Activated CD4-positive, alpha-beta memory T cell treated with anti-CD3 and anti-CD28 coated beads, Interleukin-2, amount 10 ng/mL, durations not matched to agents 7 days and 5 days (primary cell): ENCODE measurements at regions not wholly inside any gene's neighbourhood (a gene's known extent, or its start where the extent isn't known, plus 50 kb on each side); places are given as distances from the start of the nearest gene placed in this dataset.

ENCODE experiments used
- CTCF ChIA-PET: fragments of 350-600 bp; sonication (Branson Sonifier 250); formaldehyde crosslinking; loops from one replicate; lab custom pipeline; 2021; ENCODE audit warnings: antibody characterized with exemption, inconsistent platforms; lab: Charles Lee
- POLR2A ChIA-PET: fragments of 350-600 bp; sonication (Branson Sonifier 250); formaldehyde crosslinking; loops from one replicate; lab custom pipeline; 2021; ENCODE audit warnings: antibody characterized with exemption; lab: Charles Lee
- DNase-seq: peaks from one replicate; pipeline ENCODE4 v3.0.0-alpha.2; 2020
- H3K27ac Mint-ChIP-seq: one replicate; pipeline ENCODE4 v1.8.0; 2021; ENCODE audit warnings: mild to moderate bottlenecking, mixed read lengths
- H3K27me3 Mint-ChIP-seq: one replicate; pipeline ENCODE4 v1.8.0; 2021; ENCODE audit warnings: mixed read lengths
- H3K36me3 Mint-ChIP-seq: one replicate; pipeline ENCODE4 v1.8.0; 2021; ENCODE audit warnings: low read depth, mixed read lengths
- H3K4me1 Mint-ChIP-seq: one replicate; pipeline ENCODE4 v1.8.0; 2021; ENCODE audit warnings: mixed read lengths
- H3K4me3 Mint-ChIP-seq: one replicate; pipeline ENCODE4 v1.8.0; 2021; ENCODE audit warnings: mild to moderate bottlenecking, mixed read lengths
- H3K9me3 Mint-ChIP-seq: one replicate; pipeline ENCODE4 v1.8.0; 2021; ENCODE audit warnings: mixed read lengths

GRCh38 chr9:88052321-88052965, 78.1 kb upstream of the CDK20 start:
- no peak for DNase-seq
- Mint-ChIP-seq H3K27me3 (peaks cover 2% of the 10 kb centered on the region), H3K4me1 (peaks cover 2% of the 10 kb centered on the region), H3K36me3 (no peaks in the 10 kb centered on the region), H3K4me3 (no peak overlapping the region), H3K27ac (no peak overlapping the region), H3K9me3 (no peaks in the 10 kb centered on the region)
- CTCF ChIA-PET: no interaction called here
- POLR2A ChIA-PET: no interaction called here

- H3K4me1 Mint-ChIP-seq: peaks cover 2% of the 10 kb centered on the region
- peaks cover 2% of the 10 kb centered on the region for H3K27me3 Mint-ChIP-seq
- CTCF ChIA-PET: no interaction called here
- no peak overlapping the region for H3K4me3 Mint-ChIP-seq
- no peak for DNase-seq
- H3K36me3 Mint-ChIP-seq: no peaks in the 10 kb centered on the region
- no peaks in the 10 kb centered on the region for H3K9me3 Mint-ChIP-seq
- POLR2A ChIA-PET: no interaction called here
- no peak overlapping the region for H3K27ac Mint-ChIP-seq
Measured at GRCh38 chr9:88051138-88051537, 76.8 kb upstream of the CDK20 start.

GRCh38 chr9:88049677-88050307, 75.5 kb upstream of the CDK20 start:
- Mint-ChIP-seq H3K36me3 (no peaks in the 10 kb centered on the region), H3K4me3 (no peak overlapping the region), H3K27ac (no peak overlapping the region), H3K9me3 (peaks cover 4% of the 10 kb centered on the region), H3K27me3 (peaks cover 2% of the 10 kb centered on the region), H3K4me1 (peaks cover 2% of the 10 kb centered on the region)
- CTCF ChIA-PET: no interaction called here
- POLR2A ChIA-PET: no interaction called here
- DNase-seq: no peak

GRCh38 chr9:88046542-88046941, 72.2 kb upstream of the CDK20 start:
- CTCF ChIA-PET: no interaction called here
- Mint-ChIP-seq H3K9me3 (peaks cover 14% of the 10 kb centered on the region), H3K27ac (no peak overlapping the region), H3K4me1 (peaks cover 2% of the 10 kb centered on the region), H3K4me3 (no peak overlapping the region), H3K36me3 (no peaks in the 10 kb centered on the region), H3K27me3 (peaks cover 2% of the 10 kb centered on the region)
- POLR2A ChIA-PET: no interaction called here
- DNase-seq: no peak

- no peak for DNase-seq
- ChIA-PET POLR2A (no interaction called here), CTCF (no interaction called here)
- H3K9me3 Mint-ChIP-seq: peaks cover 14% of the 10 kb centered on the region
- peaks cover 2% of the 10 kb centered on the region for H3K4me1 Mint-ChIP-seq
- H3K27me3 Mint-ChIP-seq: peaks cover 1% of the 10 kb centered on the region
- H3K27ac Mint-ChIP-seq: no peak overlapping the region
- H3K4me3 Mint-ChIP-seq: no peak overlapping the region
- H3K36me3 Mint-ChIP-seq: no peaks in the 10 kb centered on the region
Measured at GRCh38 chr9:88045686-88046085, 71.4 kb upstream of the CDK20 start.

GRCh38 chr9:88044200-88044599, 69.9 kb upstream of the CDK20 start:
- peaks cover 2% of the 10 kb centered on the region for H3K4me1 Mint-ChIP-seq
- ChIA-PET POLR2A (no interaction called here), CTCF (no interaction called here)
- no peak for DNase-seq
- H3K27me3 Mint-ChIP-seq: no peaks in the 10 kb centered on the region
- no peak overlapping the region for H3K4me3 Mint-ChIP-seq
- peaks cover 14% of the 10 kb centered on the region for H3K9me3 Mint-ChIP-seq
- no peaks in the 10 kb centered on the region for H3K36me3 Mint-ChIP-seq
- H3K27ac Mint-ChIP-seq: no peak overlapping the region

- no peak for DNase-seq
- Mint-ChIP-seq H3K9me3 (peaks cover 14% of the 10 kb centered on the region), H3K4me3 (no peak overlapping the region), H3K4me1 (peaks cover 2% of the 10 kb centered on the region), H3K36me3 (no peaks in the 10 kb centered on the region), H3K27ac (no peak overlapping the region), H3K27me3 (no peaks in the 10 kb centered on the region)
- ChIA-PET CTCF (no interaction called here), POLR2A (no interaction called here)
Measured at GRCh38 chr9:88043647-88044046, 69.3 kb upstream of the CDK20 start.

- Mint-ChIP-seq H3K27me3 (no peaks in the 10 kb centered on the region), H3K9me3 (peaks cover 24% of the 10 kb centered on the region), H3K4me3 (no peak overlapping the region), H3K36me3 (no peaks in the 10 kb centered on the region), H3K4me1 (no peaks in the 10 kb centered on the region), H3K27ac (no peak overlapping the region)
- no peak for DNase-seq
- CTCF ChIA-PET: interaction anchor here (0.6 to 0.9 kb wide), 2 partner anchors 92 to 174 kb away, joined by 3 read pairs; no protein-coding TSS in a partner anchor
- POLR2A ChIA-PET: no interaction called here
Measured at GRCh38 chr9:88041447-88041846, 67.1 kb upstream of the CDK20 start.

- H3K9me3 Mint-ChIP-seq: peaks cover 14% of the 10 kb centered on the region
- no peak for DNase-seq
- H3K4me3 Mint-ChIP-seq: no peak overlapping the region
- ChIA-PET POLR2A (no interaction called here), CTCF (no interaction called here)
- H3K27ac Mint-ChIP-seq: no peak overlapping the region
- H3K27me3 Mint-ChIP-seq: no peaks in the 10 kb centered on the region
- no peaks in the 10 kb centered on the region for H3K4me1 Mint-ChIP-seq
- H3K36me3 Mint-ChIP-seq: no peaks in the 10 kb centered on the region
Measured at GRCh38 chr9:88037285-88037845, 63.0 kb upstream of the CDK20 start.

- H3K36me3 Mint-ChIP-seq: no peaks in the 10 kb centered on the region
- H3K9me3 Mint-ChIP-seq: peaks cover 14% of the 10 kb centered on the region
- H3K4me3 Mint-ChIP-seq: no peak overlapping the region
- POLR2A ChIA-PET: no interaction called here
- DNase-seq: no peak
- H3K27ac Mint-ChIP-seq: no peak overlapping the region
- no peaks in the 10 kb centered on the region for H3K27me3 Mint-ChIP-seq
- no peaks in the 10 kb centered on the region for H3K4me1 Mint-ChIP-seq
- CTCF ChIA-PET: no interaction called here
Measured at GRCh38 chr9:88034964-88035363, 60.6 kb upstream of the CDK20 start.

- POLR2A ChIA-PET: no interaction called here
- no peaks in the 10 kb centered on the region for H3K4me1 Mint-ChIP-seq
- no peak overlapping the region for H3K4me3 Mint-ChIP-seq
- no peaks in the 10 kb centered on the region for H3K27me3 Mint-ChIP-seq
- CTCF ChIA-PET: no interaction called here
- no peaks in the 10 kb centered on the region for H3K36me3 Mint-ChIP-seq
- H3K27ac Mint-ChIP-seq: no peak overlapping the region
- H3K9me3 Mint-ChIP-seq: peaks cover 14% of the 10 kb centered on the region
- DNase-seq: no peak
Measured at GRCh38 chr9:88033359-88033702, 59.0 kb upstream of the CDK20 start.

- ChIA-PET POLR2A (no interaction called here), CTCF (no interaction called here)
- Mint-ChIP-seq H3K27ac (no peak overlapping the region), H3K27me3 (no peaks in the 10 kb centered on the region), H3K4me3 (no peak overlapping the region), H3K9me3 (no peaks in the 10 kb centered on the region), H3K36me3 (no peaks in the 10 kb centered on the region), H3K4me1 (no peaks in the 10 kb centered on the region)
- no peak for DNase-seq
Measured at GRCh38 chr9:88028338-88028737, 54.0 kb upstream of the CDK20 start.

GRCh38 chr9:88026118-88026479, 51.8 kb upstream of the CDK20 start:
- no peaks in the 10 kb centered on the region for H3K36me3 Mint-ChIP-seq

More at GRCh38 chr9:88026118-88026479, 51.8 kb upstream of the CDK20 start:
- Mint-ChIP-seq H3K27me3 (no peaks in the 10 kb centered on the region), H3K27ac (no peak overlapping the region), H3K9me3 (no peaks in the 10 kb centered on the region), H3K4me3 (no peak overlapping the region), H3K4me1 (no peaks in the 10 kb centered on the region)
- no peak for DNase-seq
- CTCF ChIA-PET: no interaction called here
- POLR2A ChIA-PET: no interaction called here
